Activated B cell treated with CpG ODN at 0.5 μM for 24 hours (primary cell): ENCODE measurements at regions not wholly inside any gene's neighbourhood (a gene's known extent, or its start where the extent isn't known, plus 50 kb on each side); places are given as distances from the start of the nearest gene placed in this dataset.

ENCODE experiments used
- ATAC-seq: fragments of 200-7000 bp; cut with Tn5 transposase; one replicate; pipeline ENCODE4 v1.10.0; 2021; ENCODE audit warnings: low read depth, mild to moderate bottlenecking, moderate library complexity
- CTCF ChIA-PET: fragments of 350-600 bp; sonication (Branson Sonifier 250); formaldehyde crosslinking; loops from one replicate; lab custom pipeline; 2021; ENCODE audit warnings: antibody characterized with exemption; lab: Charles Lee
- POLR2A ChIA-PET: fragments of 350-600 bp; sonication (Branson Sonifier 250); formaldehyde crosslinking; loops from one replicate; lab custom pipeline; 2021; ENCODE audit warnings: antibody characterized with exemption; lab: Charles Lee
- DNase-seq: peaks from one replicate; pipeline ENCODE4 v3.0.0; 2022
- H3K27ac Mint-ChIP-seq: one replicate; pipeline ENCODE4 v1.8.0; 2020; ENCODE audit warnings: mixed read lengths
- H3K27me3 Mint-ChIP-seq: one replicate; pipeline ENCODE4 v1.8.0; 2021; ENCODE audit warnings: mixed read lengths
- H3K36me3 Mint-ChIP-seq: one replicate; pipeline ENCODE4 v1.8.0; 2021; ENCODE audit warnings: low read depth, mixed read lengths
- H3K4me1 Mint-ChIP-seq: one replicate; pipeline ENCODE4 v1.8.0; 2021; ENCODE audit warnings: mixed read lengths
- H3K4me3 Mint-ChIP-seq: one replicate; pipeline ENCODE4 v1.8.0; 2020; ENCODE audit warnings: mild to moderate bottlenecking, mixed read lengths
- H3K9me3 Mint-ChIP-seq: one replicate; pipeline ENCODE4 v1.8.0; 2020; ENCODE audit warnings: mixed read lengths
- CTCF ChIP-seq: fragments of 200-600 bp; IDR thresholded peaks from one replicate; pipeline ENCODE4 v1.8.0; 2022; ENCODE audit warnings: antibody characterized with exemption, mild to moderate bottlenecking
- intact Hi-C: fragments of 100-400 bp; cut with micrococcal nuclease; formaldehyde crosslinking; loops from one replicate; pipeline ENCODE4 v1.15.1; 2024

GRCh38 chr7:152905949-152906348 is 146.4 kb downstream of the ACTR3B start:
- no peaks in the 10 kb centered on the region for H3K4me1 Mint-ChIP-seq
- CTCF ChIA-PET, result no interaction called here

DNA sequence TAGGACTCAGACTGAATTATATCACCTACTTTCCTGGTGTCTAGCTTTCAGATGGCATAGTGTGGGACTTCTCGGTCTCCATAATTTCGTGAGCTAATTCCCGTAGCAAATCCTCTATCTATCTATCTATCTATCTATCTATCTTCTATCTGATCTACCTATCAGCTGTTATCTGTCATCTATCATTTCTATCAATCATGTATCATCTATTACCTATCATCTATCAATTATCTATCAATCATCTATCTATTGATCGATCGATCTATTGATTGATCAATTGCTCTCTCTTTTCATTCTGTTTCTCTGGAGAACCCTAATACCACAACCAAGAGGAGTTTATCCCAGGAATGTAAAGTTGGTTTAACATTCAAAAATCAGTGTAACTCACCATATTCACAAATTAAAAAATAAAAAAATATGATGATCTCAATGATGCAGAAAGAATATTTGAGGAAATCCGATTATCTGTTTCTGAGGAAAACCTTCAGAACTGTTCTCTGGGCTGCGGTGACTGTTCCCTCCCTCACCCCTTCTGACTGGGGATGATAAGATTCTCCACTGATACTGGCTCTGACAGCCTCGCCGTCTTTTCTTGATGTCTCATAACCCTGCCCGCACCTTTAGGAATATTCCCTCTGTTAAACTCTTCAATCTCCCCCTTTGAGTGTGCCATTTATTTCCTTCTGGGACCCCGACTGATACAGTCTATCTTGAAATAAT is 147.7 kb downstream of the ACTR3B start:
- Mint-ChIP-seq H3K27ac (no peak overlapping the region), H3K4me3 (no peak overlapping the region), H3K4me1 (no peaks in the 10 kb centered on the region), H3K36me3 (no peaks in the 10 kb centered on the region), H3K9me3 (no peaks in the 10 kb centered on the region), H3K27me3 (no peaks in the 10 kb centered on the region)
- no peak for TF ChIP-seq CTCF
- DNase-seq, result no peak
- no peak for ATAC-seq
- ChIA-PET POLR2A (no interaction called here), CTCF (no interaction called here)
- intact Hi-C loops, result no loop called here

More at GRCh38 chr7:152905949-152906348, 146.4 kb downstream of the ACTR3B start:
- intact Hi-C loops, result no loop called here
- Mint-ChIP-seq H3K27me3 (no peaks in the 10 kb centered on the region), H3K4me3 (no peak overlapping the region), H3K9me3 (no peaks in the 10 kb centered on the region), H3K27ac (no peak overlapping the region), H3K36me3 (no peaks in the 10 kb centered on the region)
- DNase-seq, result no peak
- no peak for TF ChIP-seq CTCF
- POLR2A ChIA-PET, result no interaction called here
- ATAC-seq, result no peak

- ATAC-seq, result no peak
- CTCF ChIA-PET, result no interaction called here
- Mint-ChIP-seq H3K27me3 (no peaks in the 10 kb centered on the region), H3K4me3 (no peak overlapping the region), H3K36me3 (no peaks in the 10 kb centered on the region), H3K9me3 (no peaks in the 10 kb centered on the region), H3K27ac (no peak overlapping the region), H3K4me1 (no peaks in the 10 kb centered on the region)
- no peak for DNase-seq
- POLR2A ChIA-PET, result no interaction called here
- TF ChIP-seq CTCF, result no peak
- intact Hi-C loops, result no loop called here
Observed at GRCh38 chr7:152909280-152909679, 149.7 kb downstream of the ACTR3B start.

DNA sequence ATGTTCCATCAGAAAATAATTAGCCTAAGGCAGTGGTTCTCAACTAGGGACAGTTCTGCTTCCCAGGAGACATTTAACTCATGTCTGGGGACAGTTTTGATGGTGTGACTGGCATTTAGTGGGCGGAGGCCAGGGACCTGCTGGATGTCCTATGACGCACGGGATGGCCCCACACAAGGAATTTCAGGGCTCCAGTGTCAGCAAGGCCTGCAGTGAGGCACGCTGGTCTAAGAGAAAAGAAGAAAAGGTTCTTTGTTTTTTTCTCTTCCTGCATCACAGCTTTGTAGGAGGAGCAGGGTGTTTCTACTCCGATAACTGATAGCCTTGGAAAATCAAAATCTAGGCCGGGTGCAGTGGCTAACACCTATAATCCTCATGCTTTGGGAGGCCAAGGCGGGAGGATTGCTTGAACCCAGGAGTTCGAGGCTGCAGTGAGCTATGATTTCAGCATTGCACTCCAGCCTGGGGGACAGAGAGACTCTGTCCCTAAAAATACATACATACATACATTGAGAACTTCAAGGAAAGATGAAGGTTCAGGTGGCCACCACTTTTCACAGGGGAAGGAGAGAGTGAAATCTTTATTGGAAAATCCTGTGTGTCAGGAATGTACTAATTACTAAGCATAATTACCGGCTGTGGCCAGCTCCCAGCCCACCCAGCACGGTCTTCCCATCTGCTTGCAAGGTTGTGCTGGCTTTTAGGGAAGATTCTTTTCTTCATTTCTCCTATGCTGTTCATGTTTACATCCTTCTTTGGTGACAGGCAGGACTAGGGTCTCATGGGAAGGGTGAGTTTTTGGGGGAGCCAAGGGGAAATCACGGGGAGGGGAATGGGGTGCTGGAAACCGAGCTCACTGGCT is 150.4 kb downstream of the ACTR3B start:
- H3K4me1 Mint-ChIP-seq, result no peaks in the 10 kb centered on the region
- H3K9me3 Mint-ChIP-seq, result no peaks in the 10 kb centered on the region
- H3K36me3 Mint-ChIP-seq, result no peaks in the 10 kb centered on the region
- intact Hi-C loops, result no loop called here
- H3K27ac Mint-ChIP-seq, result no peak overlapping the region
- CTCF ChIA-PET, result no interaction called here
- DNase-seq (no peak), ATAC-seq (no peak)
- no peaks in the 10 kb centered on the region for H3K27me3 Mint-ChIP-seq
- POLR2A ChIA-PET, result no interaction called here
- no peak overlapping the region for H3K4me3 Mint-ChIP-seq
- TF ChIP-seq CTCF, result no peak

GRCh38 chr7:152910545-152911225 is 151.1 kb downstream of the ACTR3B start:
- intact Hi-C loops, result no loop called here
- H3K27me3 Mint-ChIP-seq, result no peaks in the 10 kb centered on the region
- no peak overlapping the region for H3K27ac Mint-ChIP-seq
- no peak overlapping the region for H3K4me3 Mint-ChIP-seq
- TF ChIP-seq CTCF, result no peak
- no peak for ATAC-seq
- CTCF ChIA-PET, result no interaction called here
- no peaks in the 10 kb centered on the region for H3K4me1 Mint-ChIP-seq
- no peaks in the 10 kb centered on the region for H3K9me3 Mint-ChIP-seq
- POLR2A ChIA-PET, result no interaction called here
- H3K36me3 Mint-ChIP-seq, result no peaks in the 10 kb centered on the region
- no peak for DNase-seq
